MCF 10A (cell line): ENCODE measurements at regions not wholly inside any gene's neighbourhood (a gene's known extent, or its start where the extent isn't known, plus 50 kb on each side); places are given as distances from the start of the nearest gene placed in this dataset.

Experiments
- BruUV-seq: library from RNA; stranded (reverse); fragments of 400-500 nt; replicated peaks from 2 replicates; lab custom pipeline; 2021; lab: Mats Ljungman, UMichigan
- CTCF ChIA-PET: fragments of 300-600 bp; sonication (Branson Sonifier 250); formaldehyde crosslinking; extraction: SDS; loops from one replicate; lab custom pipeline; 2021; ENCODE audit warnings: antibody characterized with exemption, inconsistent platforms; lab: Yijun Ruan, JAX
- POLR2A ChIA-PET: fragments of 300-600, 350-650 bp; sonication (Branson Sonifier 250); formaldehyde crosslinking; extraction: SDS; loops from one replicate; lab custom pipeline; 2020; ENCODE audit warnings: antibody characterized with exemption, inconsistent platforms; lab: Yijun Ruan, JAX
- DNase-seq: peaks from one replicate; pipeline ENCODE4 v3.0.0-alpha.2; 2018; ENCODE audit not compliant: unreplicated experiment
- H3K27ac Mint-ChIP-seq: one replicate; pipeline ENCODE4 v1.8.0; 2022; ENCODE audit warnings: mild to moderate bottlenecking, low read depth, mixed read lengths; ENCODE audit not compliant: unreplicated experiment
- H3K27me3 Mint-ChIP-seq: one replicate; pipeline ENCODE4 v1.8.0; 2022; ENCODE audit warnings: mixed read lengths; ENCODE audit not compliant: insufficient read depth, unreplicated experiment
- H3K36me3 Mint-ChIP-seq: one replicate; pipeline ENCODE4 v1.8.0; 2022; ENCODE audit warnings: mild to moderate bottlenecking, moderate library complexity, mixed read lengths; ENCODE audit not compliant: insufficient read depth, unreplicated experiment
- H3K4me1 Mint-ChIP-seq: one replicate; pipeline ENCODE4 v1.8.0; 2022; ENCODE audit warnings: mixed read lengths; ENCODE audit not compliant: insufficient read depth, unreplicated experiment
- H3K4me3 Mint-ChIP-seq: one replicate; pipeline ENCODE4 v1.8.0; 2022; ENCODE audit warnings: mild to moderate bottlenecking, moderate library complexity, mixed read lengths; ENCODE audit not compliant: unreplicated experiment
- H3K9me3 Mint-ChIP-seq: one replicate; pipeline ENCODE4 v1.8.0; 2022; ENCODE audit warnings: mixed read lengths; ENCODE audit not compliant: unreplicated experiment
- intact Hi-C: fragments of 100-400 bp; cut with micrococcal nuclease; formaldehyde crosslinking; loops from 2 replicates; pipeline ENCODE4 v1.14.1; 2022
- TF ChIP-seq, protein P1 (sequence below): fragments of 200-600 bp; IDR thresholded peaks from one replicate; pipeline ENCODE4 v1.8.0; 2022; ENCODE audit warnings: antibody characterized with exemption, mild to moderate bottlenecking; ENCODE audit not compliant: unreplicated experiment

DNA sequence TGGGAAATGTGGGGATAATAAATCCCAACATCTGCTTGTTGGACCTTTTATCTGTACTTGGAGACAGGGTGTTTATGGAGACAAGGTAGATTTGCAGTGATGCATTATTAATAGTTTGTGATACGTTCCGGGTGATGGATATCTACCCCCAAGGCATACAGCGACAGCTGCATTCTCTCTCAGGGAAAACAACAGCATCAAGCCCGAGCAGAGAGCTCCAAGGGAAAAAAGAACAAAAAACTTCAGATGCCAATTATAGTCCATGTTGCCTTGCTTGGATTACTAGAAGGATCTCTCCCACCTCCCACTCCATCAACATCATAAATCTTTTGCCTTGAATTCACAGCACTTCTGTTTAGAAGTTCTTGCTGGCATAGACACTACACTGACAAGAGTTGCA is 187.5 kb upstream of the CDH11 start:
- no peaks in the 10 kb centered on the region for H3K36me3 Mint-ChIP-seq
- no peak overlapping the region for H3K27ac Mint-ChIP-seq
- H3K27me3 Mint-ChIP-seq = no peaks in the 10 kb centered on the region
- no peak overlapping the region for H3K4me3 Mint-ChIP-seq
- H3K9me3 Mint-ChIP-seq = peaks cover 56% of the 10 kb centered on the region
- POLR2A ChIA-PET = no interaction called here
- no TSS peak for BruUV-seq
- H3K4me1 Mint-ChIP-seq = no peaks in the 10 kb centered on the region
- no peak for DNase-seq
- TF ChIP-seq, protein P1, sequence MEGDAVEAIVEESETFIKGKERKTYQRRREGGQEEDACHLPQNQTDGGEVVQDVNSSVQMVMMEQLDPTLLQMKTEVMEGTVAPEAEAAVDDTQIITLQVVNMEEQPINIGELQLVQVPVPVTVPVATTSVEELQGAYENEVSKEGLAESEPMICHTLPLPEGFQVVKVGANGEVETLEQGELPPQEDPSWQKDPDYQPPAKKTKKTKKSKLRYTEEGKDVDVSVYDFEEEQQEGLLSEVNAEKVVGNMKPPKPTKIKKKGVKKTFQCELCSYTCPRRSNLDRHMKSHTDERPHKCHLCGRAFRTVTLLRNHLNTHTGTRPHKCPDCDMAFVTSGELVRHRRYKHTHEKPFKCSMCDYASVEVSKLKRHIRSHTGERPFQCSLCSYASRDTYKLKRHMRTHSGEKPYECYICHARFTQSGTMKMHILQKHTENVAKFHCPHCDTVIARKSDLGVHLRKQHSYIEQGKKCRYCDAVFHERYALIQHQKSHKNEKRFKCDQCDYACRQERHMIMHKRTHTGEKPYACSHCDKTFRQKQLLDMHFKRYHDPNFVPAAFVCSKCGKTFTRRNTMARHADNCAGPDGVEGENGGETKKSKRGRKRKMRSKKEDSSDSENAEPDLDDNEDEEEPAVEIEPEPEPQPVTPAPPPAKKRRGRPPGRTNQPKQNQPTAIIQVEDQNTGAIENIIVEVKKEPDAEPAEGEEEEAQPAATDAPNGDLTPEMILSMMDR = no peak
- intact Hi-C loops = no loop called here
- CTCF ChIA-PET = no interaction called here

- Mint-ChIP-seq H3K4me1 (no peaks in the 10 kb centered on the region), H3K9me3 (peaks cover 59% of the 10 kb centered on the region)
- CTCF ChIA-PET = interaction anchor here (0.7 kb wide), 1 partner anchor 566 kb away, joined by 3 read pairs; no protein-coding TSS in a partner anchor
Measured at GRCh38 chr16:65308506-65308905, 186.6 kb upstream of the CDH11 start.

DNA sequence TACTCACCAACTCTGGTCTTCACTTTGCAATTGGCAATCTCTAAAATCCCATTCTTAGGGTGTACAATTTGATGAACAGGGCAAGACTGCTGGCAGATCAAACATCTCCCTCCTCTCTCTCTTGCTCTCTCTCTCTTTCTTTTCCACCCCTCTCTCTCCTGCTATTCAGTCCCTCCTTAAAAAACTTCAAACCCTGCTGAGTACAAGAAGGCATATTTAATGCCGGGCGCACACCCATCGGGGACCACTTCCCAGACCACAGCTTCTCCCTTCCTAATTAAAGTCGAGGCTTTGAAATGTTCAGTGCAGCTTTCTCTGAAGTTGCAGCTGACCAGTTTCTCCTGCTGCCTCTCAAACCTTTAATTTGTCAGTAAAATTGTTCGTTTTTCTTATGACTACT is 185.4 kb upstream of the CDH11 start:
- Mint-ChIP-seq H3K27ac (no peak overlapping the region), H3K4me1 (no peaks in the 10 kb centered on the region), H3K9me3 (peaks cover 52% of the 10 kb centered on the region), H3K27me3 (no peaks in the 10 kb centered on the region), H3K4me3 (no peak overlapping the region), H3K36me3 (no peaks in the 10 kb centered on the region)
- BruUV-seq = no TSS peak
- intact Hi-C loops = no loop called here
- no peak for DNase-seq
- TF ChIP-seq, protein P1 = no peak
- POLR2A ChIA-PET = no interaction called here
- CTCF ChIA-PET = interaction anchor here (1.0 kb wide), 1 partner anchor 11 kb away, joined by 3 read pairs; no protein-coding TSS in a partner anchor

More at GRCh38 chr16:65308506-65308905, 186.6 kb upstream of the CDH11 start:
- no peaks in the 10 kb centered on the region for H3K36me3 Mint-ChIP-seq
- TF ChIP-seq, protein P1 = no peak
- no peak for DNase-seq
- intact Hi-C loops = no loop called here
- H3K27me3 Mint-ChIP-seq = no peaks in the 10 kb centered on the region
- no TSS peak for BruUV-seq
- H3K27ac Mint-ChIP-seq = no peak overlapping the region
- POLR2A ChIA-PET = no interaction called here
- H3K4me3 Mint-ChIP-seq = no peak overlapping the region

DNA sequence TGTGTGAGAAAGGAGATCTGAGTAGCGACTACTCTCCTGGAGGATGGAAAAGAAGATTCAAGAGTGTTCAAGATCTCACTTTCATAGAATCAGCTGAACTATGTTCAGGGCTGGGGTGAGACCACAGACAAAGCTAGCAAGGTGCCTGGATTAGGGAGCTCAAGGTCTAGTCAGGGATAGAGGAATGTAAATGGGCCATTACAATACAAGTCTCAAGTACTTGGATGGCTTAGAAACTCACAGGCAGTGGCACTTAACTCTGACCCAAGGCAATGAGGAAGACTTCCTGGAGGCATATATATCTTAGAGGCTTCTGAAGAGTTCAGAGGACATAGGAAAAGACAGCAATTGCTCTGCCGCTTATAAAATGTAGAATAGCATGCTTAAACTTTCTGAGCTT is 184.9 kb upstream of the CDH11 start:
- Mint-ChIP-seq H3K27ac (no peak overlapping the region), H3K27me3 (no peaks in the 10 kb centered on the region), H3K4me3 (no peak overlapping the region), H3K36me3 (no peaks in the 10 kb centered on the region), H3K9me3 (peaks cover 47% of the 10 kb centered on the region), H3K4me1 (no peaks in the 10 kb centered on the region)
- BruUV-seq = no TSS peak
- ChIA-PET POLR2A (no interaction called here), CTCF (interaction anchor here (0.6 to 1.0 kb wide), 3 partner anchors 12 to 964 kb away, joined by 3 to 4 read pairs (median 3); no protein-coding TSS in a partner anchor)
- TF ChIP-seq, protein P1 = no peak
- intact Hi-C loops = no loop called here
- no peak for DNase-seq
